GM18519 (cell line): ENCODE measurements at regions not wholly inside any gene's neighbourhood (a gene's known extent, or its start where the extent isn't known, plus 50 kb on each side); places are given as distances from the start of the nearest gene placed in this dataset.
"Not testable (repeated sequence)": the region's sequence is repeated elsewhere in the genome, so short reads cannot be mapped to it uniquely, and the experiment has no call there.

ENCODE experiments used
- ATAC-seq: cut with Tn5 transposase; IDR thresholded peaks from one replicate; pipeline ENCODE4 v1.9.1; 2021; ENCODE audit warnings: mild to moderate bottlenecking, moderate library complexity; ENCODE audit not compliant: unreplicated experiment, low FRiP score

DNA sequence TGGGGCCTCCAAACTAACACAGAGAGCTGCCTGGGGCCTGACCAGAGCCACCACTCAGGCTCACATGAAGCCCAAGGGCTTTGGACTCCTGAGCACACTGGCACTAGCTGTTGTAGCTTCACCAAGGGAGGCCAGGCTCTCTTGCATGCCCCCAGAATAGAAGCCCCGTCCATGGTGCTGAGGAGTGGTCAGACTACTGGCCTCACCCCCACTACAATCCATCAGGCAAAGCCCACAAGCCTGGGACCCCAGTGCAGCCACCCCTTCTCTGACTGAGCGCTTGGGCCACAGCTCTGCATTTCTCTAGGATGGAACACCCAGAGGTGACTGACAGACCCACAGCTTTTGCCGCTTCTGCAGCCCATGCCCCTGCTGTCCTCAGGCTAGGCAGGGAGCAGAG is 180.8 kb downstream of the PYDC2 start:
- no peak for ATAC-seq

DNA sequence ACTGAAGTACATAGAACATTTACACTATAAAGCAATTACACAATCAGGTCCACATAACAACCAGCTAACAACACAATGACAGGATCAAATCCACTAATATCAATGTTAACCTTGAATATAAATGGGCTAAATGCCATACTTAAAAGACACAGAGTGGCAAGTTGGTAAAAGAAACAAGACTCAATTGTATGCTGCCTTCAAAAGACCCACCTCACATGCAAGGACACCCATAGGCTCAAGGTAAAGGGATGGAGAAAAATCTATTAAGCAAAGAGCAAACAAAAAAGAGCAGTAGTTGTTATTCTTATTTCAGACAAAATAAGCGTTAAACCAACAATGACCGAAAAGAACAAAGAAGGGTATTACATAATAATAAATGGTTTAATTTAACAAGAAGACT is 183.3 kb downstream of the PYDC2 start:
- no peak for ATAC-seq

DNA sequence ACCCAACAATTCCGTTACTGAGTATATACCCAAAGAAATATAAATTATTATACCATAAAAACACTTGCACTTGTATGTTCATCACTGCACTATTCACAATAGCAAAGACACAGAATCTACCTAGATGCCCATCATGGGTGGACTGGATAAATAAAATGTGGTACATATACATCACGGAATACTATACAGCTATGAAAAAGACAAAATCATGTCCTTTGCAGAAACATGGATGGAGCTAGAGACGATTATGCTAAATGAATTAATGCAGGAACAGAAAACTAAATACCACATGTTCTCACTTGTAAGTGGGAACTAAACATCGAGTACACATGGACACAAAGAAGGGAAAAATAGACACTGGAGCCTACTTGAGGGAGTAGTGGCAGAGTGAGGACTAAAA is 185.3 kb downstream of the PYDC2 start:
- ATAC-seq = no peak

DNA sequence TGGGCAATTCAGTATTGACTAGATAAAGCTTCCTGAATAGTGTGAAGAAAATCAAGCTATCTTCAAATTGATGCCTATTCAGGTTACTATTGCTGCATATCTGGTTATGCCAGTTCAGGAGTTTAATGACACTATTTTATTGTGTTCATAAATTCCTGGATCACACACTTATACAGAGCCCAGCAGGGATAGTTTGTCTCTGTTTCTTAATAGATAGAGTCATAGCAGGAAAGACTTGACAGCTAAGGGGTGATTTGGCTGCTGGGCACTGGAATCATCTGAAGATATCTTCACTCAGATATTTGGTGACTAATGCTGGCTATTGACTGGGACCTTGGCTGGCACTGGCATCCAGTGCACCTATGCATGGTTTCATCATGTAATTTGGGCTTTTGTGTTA is 187.8 kb downstream of the PYDC2 start:
- ATAC-seq = no peak

DNA sequence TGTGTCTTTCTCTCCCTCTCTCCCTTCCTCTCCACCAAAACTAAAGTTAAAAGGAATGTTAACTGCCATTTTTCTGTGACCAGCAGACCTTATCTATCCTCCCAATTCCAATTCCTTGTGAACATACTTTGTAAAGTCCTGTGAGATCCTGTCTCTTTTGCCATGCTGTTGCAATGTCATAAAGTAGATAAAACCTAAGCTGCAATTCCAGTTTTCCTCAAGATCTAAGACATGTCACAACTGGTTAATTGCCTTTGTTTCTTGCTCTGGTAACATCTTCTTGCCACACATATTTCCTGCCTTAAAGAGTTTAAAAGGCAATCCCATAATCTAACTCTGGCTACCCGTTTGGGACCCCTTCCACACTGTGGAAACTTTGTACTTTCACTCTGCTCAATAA is 188.7 kb downstream of the PYDC2 start:
- ATAC-seq = no peak

DNA sequence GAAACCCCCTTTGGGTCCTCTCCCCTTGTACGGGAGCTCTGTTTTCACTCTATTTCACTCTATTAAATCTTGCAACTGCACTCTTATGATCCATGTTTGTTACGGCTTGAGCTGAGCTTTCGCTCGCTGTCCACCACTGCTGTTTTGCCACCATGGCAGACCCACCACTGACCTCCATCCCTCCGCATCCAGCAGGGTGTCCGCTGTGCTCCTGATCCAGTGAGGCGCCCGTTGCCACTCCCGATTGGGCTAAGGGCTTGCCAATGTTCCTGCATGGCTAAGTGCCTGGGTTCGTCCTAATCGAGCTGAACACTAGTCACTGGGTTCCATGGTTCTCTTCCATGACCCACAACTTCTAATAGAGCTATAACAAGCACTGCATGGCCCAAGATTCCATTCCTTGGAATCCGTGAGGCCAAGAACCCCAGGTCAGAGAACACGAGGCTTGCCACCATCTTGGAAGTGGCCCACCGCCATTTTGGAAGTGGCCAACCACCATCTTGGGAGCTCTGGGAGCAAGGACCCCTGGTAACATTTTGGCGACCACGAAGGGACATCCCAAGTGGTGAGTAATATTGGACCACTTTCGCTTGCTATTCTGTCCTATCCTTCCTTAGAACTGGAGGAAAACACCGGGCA is 197.9 kb downstream of the PYDC2 start:
- not testable (repeated sequence) for ATAC-seq

DNA sequence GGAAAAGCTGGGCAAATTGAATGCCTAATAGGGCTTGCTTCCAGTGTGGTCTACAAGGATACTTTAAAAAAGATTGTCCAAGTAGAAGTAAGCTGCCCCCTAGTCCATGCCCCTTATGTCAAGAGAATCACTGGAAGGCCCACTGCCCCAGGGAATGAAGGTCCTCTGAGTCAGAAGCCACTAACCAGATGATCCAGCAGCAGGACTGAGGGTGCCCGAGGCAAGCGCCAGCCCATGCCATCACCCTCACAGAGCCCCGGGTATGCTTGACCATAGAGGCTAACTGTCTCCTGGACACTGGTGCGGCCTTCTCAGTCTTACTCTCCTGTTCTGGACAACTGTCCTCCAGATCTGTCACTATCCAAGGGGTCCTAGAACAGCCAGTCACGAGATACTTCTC is 201.2 kb downstream of the PYDC2 start:
- ATAC-seq = not testable (repeated sequence)

DNA sequence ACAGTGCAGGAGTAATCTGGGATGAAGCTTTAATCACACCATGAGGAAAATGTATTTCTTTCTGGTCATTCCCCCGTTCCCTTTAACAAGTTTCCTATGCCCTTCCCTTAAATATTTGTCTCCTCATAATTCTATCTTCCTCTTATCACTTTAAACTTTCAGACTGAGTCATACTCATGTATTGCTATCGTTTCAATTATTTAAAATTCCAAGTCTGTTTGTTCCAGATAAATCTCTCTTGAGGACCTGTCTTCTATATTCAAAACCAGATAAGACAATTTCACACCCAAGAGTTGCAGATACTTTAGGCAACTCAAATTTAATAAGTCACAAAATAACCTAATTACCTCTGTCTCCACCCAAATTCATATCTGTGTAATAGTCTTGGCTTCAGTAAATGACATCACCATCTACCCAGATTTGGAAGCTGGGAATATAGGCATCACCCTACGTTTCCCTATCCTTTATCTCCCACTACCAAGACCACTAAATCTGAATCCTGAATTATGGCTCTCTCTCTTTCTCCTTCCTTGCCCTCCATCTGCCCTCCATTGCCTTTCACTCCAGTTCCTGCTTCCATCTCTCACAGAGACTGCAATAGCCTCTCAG is 220.1 kb downstream of the PYDC2 start:
- ATAC-seq = no peak

DNA sequence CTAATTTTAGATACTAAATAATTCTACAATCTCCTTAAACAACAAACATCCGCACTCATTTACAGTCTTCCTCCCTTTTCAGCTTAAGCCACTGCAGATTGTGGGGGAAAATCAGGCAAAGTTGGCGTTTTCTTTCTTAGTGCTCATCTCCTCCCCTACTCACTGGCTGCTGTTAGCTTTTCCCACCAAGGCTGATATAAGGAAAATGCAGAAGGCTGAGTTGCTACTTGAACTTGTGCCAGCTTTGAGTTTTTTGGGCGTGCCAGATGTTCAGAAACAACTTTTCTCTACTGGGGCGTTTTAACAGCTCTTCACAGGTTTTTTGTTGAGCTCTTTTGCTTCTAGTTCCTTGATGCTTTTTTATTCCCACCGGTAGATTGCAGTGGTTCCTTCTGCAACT is 222.0 kb downstream of the PYDC2 start:
- ATAC-seq = no peak

DNA sequence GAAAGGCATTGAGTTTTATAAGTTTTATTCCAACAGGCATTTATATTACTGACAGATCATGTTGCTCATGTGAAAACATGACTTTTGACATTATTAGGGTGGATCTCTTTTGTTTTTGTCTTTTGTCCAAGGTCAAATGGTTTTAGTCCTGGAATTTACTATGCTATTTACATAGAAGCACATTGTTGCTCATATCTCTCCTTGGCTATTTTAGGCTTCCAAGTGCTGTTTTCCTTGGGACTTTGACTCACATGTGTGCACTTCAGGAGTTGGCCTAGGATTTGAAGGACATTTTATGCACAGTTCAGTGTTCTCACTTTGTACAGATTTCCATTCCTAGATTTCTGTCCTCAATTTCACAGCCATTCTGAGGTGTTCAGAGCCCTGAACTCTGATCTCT is 225.7 kb downstream of the PYDC2 start:
- no peak for ATAC-seq

DNA sequence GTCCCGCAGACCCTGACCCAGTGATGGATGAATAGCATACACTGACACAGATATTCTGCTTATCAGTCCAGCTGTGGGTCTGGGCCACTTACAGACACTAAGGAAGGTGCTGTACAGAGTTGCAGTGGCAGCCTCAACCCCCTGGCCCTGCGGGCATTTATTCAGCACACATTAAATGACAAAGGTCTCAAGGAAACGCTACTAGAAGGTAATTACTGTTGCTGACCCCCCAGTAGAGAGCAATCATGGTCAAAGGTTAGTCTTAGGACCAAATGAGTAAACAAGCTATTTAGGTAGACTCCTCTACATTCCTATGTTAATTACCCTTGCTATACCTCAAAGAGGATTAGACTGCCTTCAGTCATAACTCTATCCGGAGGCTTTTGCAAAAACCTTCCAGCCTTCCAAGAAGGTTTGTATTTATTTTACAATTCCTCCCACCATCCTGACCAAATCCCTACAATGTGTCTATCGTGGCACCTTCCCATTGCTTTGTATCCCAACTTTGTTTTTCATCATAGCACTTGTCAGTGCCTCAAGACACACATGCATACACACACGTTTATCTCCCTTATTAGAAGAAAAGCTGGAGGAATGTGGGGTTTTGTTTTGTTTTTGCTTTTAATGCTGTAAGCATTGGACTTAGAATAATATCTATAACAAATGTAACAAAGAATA is 227.9 kb downstream of the PYDC2 start:
- ATAC-seq = no peak

DNA sequence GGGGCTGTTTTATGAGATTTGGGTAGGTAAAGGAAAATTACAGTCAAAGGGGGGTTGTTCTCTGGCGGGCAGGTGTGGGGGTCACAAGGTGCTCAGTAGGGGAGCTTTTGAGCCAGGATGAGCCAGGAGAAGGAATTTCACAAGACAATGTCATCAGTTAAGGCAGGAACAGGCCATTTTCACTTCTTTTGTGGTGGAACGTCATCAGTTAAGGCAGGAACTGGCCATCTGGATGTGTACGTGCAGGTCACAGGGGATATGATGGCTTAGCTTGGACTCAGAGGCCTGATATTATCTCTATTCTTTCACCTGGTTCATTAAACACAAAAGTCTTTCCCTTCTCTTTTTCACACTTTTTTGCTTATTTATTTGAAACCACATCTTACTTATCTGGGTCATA is 230.2 kb downstream of the PYDC2 start:
- ATAC-seq = not testable (repeated sequence)

DNA sequence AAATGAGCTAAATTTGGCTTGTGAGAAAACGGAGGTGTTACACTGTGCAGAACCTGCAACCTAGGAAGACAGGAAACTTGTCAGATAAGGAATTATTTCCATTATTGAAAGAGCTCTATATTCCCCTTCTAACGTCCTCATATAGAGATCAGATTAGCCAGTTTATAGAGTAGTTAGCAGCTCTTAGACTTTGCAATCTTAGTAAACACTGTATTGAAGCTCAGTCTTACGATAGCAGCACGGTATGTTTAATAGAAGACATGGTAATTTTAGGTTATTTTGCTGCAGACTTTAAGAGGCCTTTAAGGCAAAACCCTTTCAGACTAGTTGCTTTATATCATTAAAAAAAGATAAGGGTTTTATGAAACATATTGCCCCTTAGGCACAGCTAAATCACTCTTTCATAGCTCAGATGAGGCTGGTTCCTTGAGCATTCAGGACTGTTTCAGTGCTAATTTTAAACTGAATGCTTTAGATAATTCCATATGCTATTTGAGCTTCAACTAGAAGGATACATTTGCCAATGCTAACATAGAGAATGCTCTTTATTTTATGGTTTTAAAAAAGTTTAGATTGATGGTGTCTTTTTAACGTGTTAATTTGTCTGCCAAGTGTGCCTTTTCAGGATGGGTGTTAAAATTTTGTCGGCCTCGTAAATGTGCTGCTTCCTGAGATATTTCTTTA is 234.3 kb downstream of the PYDC2 start:
- no peak for ATAC-seq

DNA sequence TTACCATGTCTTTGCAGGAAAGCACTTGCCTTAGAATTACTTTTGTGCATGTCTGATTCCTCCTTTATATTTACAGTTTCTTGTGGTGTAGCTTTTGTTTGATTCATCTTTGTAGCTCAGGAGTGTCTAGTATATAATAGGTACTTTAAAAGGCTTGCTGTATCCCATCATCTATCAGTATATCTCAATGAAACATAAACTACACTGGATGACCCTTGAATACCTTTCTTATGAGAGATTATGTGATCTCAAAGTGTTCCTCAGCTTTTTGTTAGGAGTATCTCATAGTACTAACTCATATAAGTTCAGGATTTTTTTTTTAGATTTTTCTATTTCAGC is 234.8 kb downstream of the PYDC2 start:
- no peak for ATAC-seq

DNA sequence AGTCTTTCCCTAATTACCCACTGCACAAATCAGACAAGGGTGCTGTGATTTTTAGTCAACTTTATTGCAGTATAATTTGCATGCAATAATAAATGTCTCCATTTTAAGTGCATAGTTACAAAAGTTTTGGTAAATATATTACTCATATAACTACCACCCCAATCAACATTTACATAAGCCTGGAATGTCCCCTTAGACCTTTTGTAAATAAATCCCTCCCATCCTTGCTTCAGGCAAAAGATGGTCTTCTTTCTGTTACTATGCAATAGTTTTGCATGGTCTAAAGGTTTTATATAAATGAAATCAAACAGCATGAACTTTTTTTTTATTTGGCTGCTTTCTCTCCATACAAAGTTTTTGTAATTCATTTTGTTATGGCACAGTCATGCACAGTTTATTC is 235.4 kb downstream of the PYDC2 start:
- ATAC-seq = no peak

DNA sequence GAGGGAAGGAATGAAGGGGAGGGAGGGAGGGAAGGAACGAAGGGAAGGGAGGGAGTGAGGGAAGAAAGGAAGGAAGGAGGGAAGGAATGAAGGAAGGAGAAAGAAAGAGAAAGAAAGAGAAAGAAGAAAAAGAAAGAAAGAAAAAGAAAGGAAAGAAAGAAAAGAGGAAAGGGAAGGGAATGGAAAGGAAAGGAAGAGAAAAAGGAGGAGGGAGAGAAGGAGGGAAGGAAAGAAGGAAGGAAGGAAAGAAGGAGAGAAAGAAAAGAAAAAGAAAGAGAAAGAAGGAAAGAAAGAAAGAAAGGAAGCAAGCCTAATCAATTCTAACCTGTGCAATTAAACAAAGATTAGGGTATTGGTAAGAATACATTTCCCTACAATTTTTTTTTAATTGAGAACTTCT is 238.6 kb downstream of the PYDC2 start:
- ATAC-seq = no peak

DNA sequence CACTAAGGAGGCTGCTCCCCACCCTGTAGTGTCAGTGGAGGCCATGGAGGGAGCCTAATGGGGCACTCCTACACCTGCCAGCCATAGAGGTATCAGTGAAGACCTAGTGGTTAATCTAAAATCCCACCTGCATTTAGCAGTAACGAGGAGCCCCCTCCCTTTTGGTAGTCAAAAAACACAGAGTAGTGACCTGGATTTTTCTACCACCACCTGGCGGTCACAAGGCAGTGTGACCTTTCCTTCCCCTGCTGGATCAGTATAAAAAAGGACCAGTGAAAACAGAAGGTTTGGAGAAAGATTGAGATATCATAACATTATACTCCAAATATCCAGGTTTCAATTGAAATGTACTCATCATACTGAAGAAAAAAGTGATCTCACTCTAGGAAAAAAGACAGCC is 241.2 kb downstream of the PYDC2 start:
- no peak for ATAC-seq

DNA sequence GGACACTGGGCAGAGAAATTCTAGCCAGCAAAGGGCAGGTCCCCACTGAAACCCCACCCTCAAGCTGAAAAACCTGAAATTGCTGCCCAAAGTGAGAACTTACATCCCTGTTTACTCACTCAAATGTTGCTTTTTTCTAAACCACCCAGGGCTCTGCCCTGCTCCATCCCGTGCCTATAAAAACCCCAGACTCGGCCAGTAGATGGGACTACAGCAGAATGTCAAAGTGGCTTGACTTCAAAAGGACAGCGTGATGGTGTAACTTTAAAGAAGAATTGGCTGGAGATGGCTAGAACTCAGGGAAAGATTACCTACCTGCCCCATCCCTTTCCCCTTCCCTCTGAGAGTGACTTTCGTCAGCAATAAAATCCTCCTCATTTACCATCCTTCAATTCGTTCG is 246.9 kb downstream of the PYDC2 start:
- ATAC-seq = no peak

DNA sequence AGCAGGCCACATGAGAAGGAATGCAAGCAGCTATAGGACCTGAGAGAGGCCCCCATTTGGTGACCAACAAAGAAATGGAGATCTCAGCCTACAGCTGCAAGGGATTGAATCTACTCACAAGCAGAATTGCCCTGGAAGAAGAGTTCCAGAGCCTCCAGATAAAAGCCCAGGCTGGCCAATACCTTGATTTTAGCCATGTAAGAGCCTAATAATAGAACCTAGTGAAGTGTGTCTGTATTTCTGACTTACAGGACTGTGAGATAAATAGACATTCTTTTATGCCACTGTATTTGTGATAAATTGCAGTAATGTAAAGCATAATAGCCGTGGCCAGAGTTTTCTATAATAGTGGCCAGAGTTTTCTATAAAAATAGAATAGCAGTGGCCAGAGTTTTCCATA is 254.6 kb downstream of the PYDC2 start:
- no peak for ATAC-seq

DNA sequence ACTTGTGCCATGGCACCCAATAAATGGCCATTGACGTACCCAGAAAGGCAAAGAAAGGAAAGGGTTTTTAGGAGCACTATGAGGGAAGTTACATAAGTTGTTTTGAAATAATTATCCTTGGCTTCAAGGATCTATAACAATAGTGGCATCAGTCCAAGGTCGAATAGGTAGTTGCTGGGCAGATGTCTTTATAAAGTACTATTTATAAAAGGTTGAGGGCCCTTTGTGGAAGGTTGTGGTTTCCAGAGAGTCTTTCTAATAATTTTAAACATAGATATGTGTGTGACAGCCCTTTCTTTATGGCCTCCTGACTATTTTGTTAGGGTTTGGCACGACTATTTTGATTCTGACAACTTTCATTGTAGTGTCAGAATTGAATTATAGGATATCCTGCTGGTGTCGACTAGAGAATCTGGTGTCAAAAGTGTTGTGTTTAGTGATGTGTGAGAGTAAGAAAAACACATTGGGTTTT is 260.5 kb downstream of the PYDC2 start:
- no peak for ATAC-seq

DNA sequence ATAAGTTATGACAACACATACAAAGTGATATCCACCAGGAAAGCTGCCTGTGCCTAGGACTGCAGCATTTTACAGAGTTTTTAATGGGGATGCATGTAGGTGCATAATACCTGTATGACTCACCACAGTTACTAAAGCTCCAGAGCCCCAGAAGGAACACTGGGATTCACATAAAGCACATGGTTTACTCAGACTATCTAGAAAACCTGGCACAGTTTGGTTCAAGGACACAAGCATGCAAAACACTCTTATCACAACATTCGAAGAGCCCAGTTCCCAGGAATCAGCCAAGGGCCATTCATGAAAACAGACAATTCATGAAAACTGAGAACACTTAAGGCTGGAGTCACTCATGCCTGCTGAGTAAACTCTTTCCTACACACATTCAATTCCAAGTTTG is 261.0 kb downstream of the PYDC2 start:
- ATAC-seq = no peak

DNA sequence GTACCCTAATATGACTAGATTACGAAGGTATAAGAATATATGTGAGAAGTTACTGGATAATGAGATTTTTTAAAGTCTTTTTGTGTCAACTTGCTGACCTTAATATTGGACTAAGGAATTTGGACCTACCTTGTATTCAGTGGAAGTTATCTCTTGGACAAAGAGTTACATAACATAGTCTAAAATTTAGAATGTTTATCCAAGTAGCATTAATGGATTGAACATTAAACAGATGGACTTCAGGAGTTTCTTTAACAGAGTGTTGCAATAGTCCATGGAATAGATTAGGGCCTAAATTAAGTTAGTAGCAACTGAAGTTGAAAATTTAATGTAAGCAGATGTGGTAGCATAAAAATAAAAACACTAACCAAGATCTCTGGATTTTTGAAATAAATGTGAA is 266.4 kb downstream of the PYDC2 start:
- ATAC-seq = no peak
